Brain microvascular endothelial cell (primary cell): ENCODE measurements at regions not wholly inside any gene's neighbourhood (a gene's known extent, or its start where the extent isn't known, plus 50 kb on each side); places are given as distances from the start of the nearest gene placed in this dataset.

Experiments used
- DNase-seq: peaks from one replicate; pipeline ENCODE4 v3.0.0-alpha.2; 2020
- H3K27ac ChIP-seq: fragments of 250-450 bp; sonication (Bioruptor Pico); 2 replicates; pipeline ENCODE4 v1.5.1; 2020; ENCODE audit warnings: mild to moderate bottlenecking, moderate library complexity
- H3K27me3 ChIP-seq: fragments of 250-450 bp; sonication (Bioruptor Pico); replicated peaks from 2 replicates; pipeline ENCODE4 v1.5.1; 2020; ENCODE audit warnings: mild to moderate bottlenecking
- H3K36me3 ChIP-seq: fragments of 250-450 bp; sonication (Bioruptor Pico); replicated peaks from 2 replicates; pipeline ENCODE4 v1.5.1; 2020; ENCODE audit warnings: mild to moderate bottlenecking
- H3K4me3 ChIP-seq: 2 replicates; pipeline ENCODE4 v1.5.1; 2011; ENCODE audit warnings: low read depth, mild to moderate bottlenecking, control low read depth, low read length, moderate library complexity
- CTCF ChIP-seq: IDR thresholded peaks from 2 replicates; pipeline ENCODE4 v1.5.1; 2011; ENCODE audit warnings: low read depth, mild to moderate bottlenecking, moderate library complexity, low read length, control low read depth, inconsistent platforms; ENCODE audit errors: missing control alignments
- in situ Hi-C: cut with HindIII; loops from 2 replicates; pipeline ENCODE4 v1.10.0; 2017; ENCODE audit warnings: low sequenced_read_pairs, low pct_ligation_motif_present

GRCh38 chrX:121853762-121854613 is 806.6 kb downstream of the GLUD2 start:
- in situ Hi-C loops, result no loop called here
- TF ChIP-seq CTCF, result no peak

GRCh38 chrX:121854614-121854911 is 807.2 kb downstream of the GLUD2 start:
- no peak for DNase-seq
- in situ Hi-C loops, result no loop called here

More at GRCh38 chrX:121853762-121854613, 806.6 kb downstream of the GLUD2 start:
- DNase-seq, result no peak
- Histone ChIP-seq H3K27me3 (no peaks in the 10 kb centered on the region), H3K27ac (no peak overlapping the region), H3K36me3 (no peaks in the 10 kb centered on the region), H3K4me3 (no peak overlapping the region)

GRCh38 chrX:121858867-121859647 is 811.6 kb downstream of the GLUD2 start:
- Histone ChIP-seq H3K4me3 (no peak overlapping the region), H3K27ac (no peak overlapping the region), H3K36me3 (no peaks in the 10 kb centered on the region), H3K27me3 (no peaks in the 10 kb centered on the region)
- no peak for DNase-seq
- TF ChIP-seq CTCF, result no peak
- in situ Hi-C loops, result no loop called here

More at GRCh38 chrX:121854614-121854911, 807.2 kb downstream of the GLUD2 start:
- H3K4me3 ChIP-seq, result no peak overlapping the region
- no peak for TF ChIP-seq CTCF
- no peak overlapping the region for H3K27ac ChIP-seq
- H3K36me3 ChIP-seq, result no peaks in the 10 kb centered on the region
- no peaks in the 10 kb centered on the region for H3K27me3 ChIP-seq

- Histone ChIP-seq H3K27me3 (no peaks in the 10 kb centered on the region), H3K36me3 (no peaks in the 10 kb centered on the region), H3K4me3 (no peak overlapping the region), H3K27ac (no peak overlapping the region)
- no peak for DNase-seq
- in situ Hi-C loops, result no loop called here
- no peak for TF ChIP-seq CTCF
Observed at GRCh38 chrX:121863976-121864375, 816.6 kb downstream of the GLUD2 start.

DNA sequence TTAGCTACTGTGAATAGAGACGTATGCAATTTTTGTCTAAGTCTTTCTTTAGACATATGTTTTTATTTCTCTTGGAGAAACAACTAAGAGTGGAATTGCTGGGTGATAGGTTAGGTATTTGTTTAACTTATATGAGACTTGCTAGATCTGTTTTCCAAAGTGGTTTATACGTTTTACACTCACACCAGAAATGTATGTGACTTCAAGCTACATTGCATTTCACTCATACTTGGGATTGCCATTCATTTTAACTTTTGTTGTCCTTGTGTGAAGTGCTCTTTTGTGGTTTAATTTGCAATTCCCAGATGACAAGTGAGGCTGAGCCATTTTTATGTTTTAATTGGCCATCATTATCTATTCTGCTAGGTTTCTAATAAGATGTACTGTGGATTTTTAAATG is 817.2 kb downstream of the GLUD2 start:
- no peaks in the 10 kb centered on the region for H3K36me3 ChIP-seq
- H3K27me3 ChIP-seq, result no peaks in the 10 kb centered on the region
- DNase-seq, result no peak
- in situ Hi-C loops, result no loop called here
- no peak overlapping the region for H3K27ac ChIP-seq
- no peak overlapping the region for H3K4me3 ChIP-seq
- TF ChIP-seq CTCF, result no peak
